A549 (cell line): ENCODE measurements at regions not wholly inside any gene's neighbourhood (a gene's known extent, or its start where the extent isn't known, plus 50 kb on each side); places are given as distances from the start of the nearest gene placed in this dataset.

ENCODE experiments used
- BHLHE40 ChIP-seq: IDR thresholded peaks from 2 replicates; pipeline ENCODE4 v1.6.1; 2012; ENCODE audit warnings: low read depth, low read length, inconsistent platforms
- CTCF ChIP-seq: fragments of >200 bp; sonication (Bioruptor Twin); formaldehyde crosslinking; IDR thresholded peaks from 3 replicates; pipeline ENCODE4 v1.5.1; 2016

- no peak for TF ChIP-seq CTCF
- TF ChIP-seq BHLHE40, result no peak
These were observed 1095.9 kb downstream of the EFNA5 start for GRCh38 chr5:106574820-106575219.
